GM20000 (cell line): ENCODE measurements at regions not wholly inside any gene's neighbourhood (a gene's known extent, or its start where the extent isn't known, plus 50 kb on each side); places are given as distances from the start of the nearest gene placed in this dataset.
"Not testable (repeated sequence)": the region's sequence is repeated elsewhere in the genome, so short reads cannot be mapped to it uniquely, and the experiment has no call there.

Source experiments
- DNase-seq: peaks from one replicate; pipeline ENCODE4 v3.0.0; 2012; ENCODE audit warnings: low spot score
- CTCF ChIP-seq: IDR thresholded peaks from 2 replicates; pipeline ENCODE4 v1.5.1; 2012; ENCODE audit warnings: mild to moderate bottlenecking, control low read depth; ENCODE audit errors: extremely low read depth, missing control alignments

DNA sequence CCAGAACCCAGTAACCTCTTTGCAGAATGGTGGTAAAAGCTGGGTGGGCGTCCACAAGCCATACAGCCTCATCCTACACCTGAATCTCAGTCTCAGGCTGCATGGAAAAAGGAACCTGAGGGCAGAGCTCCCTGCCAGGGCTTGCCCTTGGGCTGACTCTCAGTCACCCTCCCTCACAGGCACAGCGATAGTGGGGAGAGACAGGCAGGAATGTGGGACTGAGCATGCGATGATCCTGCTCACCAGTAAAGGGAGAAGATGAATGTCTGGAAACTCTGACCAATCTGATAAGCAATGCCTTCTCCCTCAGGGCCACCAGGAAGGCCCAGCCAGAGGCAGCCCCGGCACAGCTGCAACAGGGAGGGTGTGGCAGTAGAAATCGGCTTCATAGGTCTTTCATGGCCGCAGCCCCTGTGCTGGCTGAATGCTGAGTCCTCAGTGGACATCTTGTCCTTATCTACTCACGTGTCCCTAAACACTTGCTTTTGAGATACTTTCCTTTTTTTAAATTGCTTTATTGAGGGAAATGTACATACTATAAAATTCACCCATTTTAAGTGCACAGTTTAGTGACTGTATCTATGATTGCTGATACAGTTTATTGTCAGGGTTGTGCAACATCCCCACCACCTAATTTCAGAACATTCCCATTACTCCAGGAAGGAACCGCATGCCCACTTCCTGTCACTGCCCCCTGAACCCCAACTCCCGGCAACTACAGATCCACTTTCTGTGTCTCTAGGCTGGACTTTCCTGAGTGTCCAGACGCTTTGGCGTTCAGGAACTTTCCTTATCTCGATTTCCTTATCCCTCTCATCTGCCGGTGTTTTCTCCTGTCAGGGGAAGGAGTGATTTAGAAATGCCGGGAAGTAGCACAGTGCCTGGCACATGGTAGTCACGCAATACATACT, 258.1 kb downstream of the PCNX1 start:
- no peak for TF ChIP-seq CTCF
- no peak for DNase-seq

GRCh38 chr14:71166180-71166837, 259.1 kb downstream of the PCNX1 start:
- DNase-seq, result peak; percentile 67
- TF ChIP-seq CTCF, result peak; percentile 68

- not testable (repeated sequence) for DNase-seq
Measured at GRCh38 chr14:71167325-71167950, 260.2 kb downstream of the PCNX1 start.

- DNase-seq, result not testable (repeated sequence)
Measured at GRCh38 chr14:71168161-71168560, 260.9 kb downstream of the PCNX1 start.

- no peak for TF ChIP-seq CTCF
- peak; percentile 72 for DNase-seq
Measured at GRCh38 chr14:71168564-71169427, 261.5 kb downstream of the PCNX1 start.

GRCh38 chr14:71169861-71170260, 262.6 kb downstream of the PCNX1 start:
- TF ChIP-seq CTCF, result no peak
- DNase-seq, result no peak

GRCh38 chr14:71175491-71175890, 268.2 kb downstream of the PCNX1 start:
- no peak for TF ChIP-seq CTCF
- no peak for DNase-seq
